ENCODE measurements at regions not wholly inside any gene's neighbourhood (a gene's known extent, or its start where the extent isn't known, plus 50 kb on each side); places are given as distances from the start of the nearest gene placed in this dataset.

DNA sequence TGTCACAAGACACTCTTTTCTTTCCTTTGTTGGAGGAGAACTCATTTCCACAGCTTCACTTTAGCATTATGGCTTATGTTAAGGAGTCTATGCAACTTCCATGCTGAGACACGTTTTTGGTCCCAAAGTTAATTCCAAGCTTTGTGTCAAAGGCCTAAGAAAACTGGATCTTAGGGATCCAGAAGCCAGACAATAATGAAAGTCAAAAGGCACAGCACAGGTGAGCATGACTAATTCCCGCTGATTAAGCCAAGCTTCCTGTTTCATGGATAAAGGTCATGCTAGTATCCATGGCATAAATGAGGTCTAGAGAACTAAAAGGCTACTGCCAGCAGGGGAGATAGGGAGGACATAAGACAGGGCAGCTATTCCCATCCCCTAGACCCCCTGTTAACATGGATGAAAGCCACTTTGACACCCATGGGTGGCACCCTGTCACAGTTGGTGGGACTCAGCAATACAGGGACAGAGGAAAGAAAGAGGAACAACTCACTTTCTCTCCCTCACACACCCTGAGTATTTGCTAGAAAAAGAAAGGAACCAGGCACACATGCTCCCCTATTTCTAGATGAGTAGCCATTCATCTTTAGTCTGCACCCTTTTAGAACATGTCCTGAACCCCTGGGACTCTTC lies 438.1 kb upstream of the CDH9 start:
- H3K36me3 ChIP-seq (ENCODE audit: control insufficient read depth in 2 of 4, insufficient read depth in 4 of 4, low read length in 3 of 4), result peaks cover 24 to 62% (median 32%) of the 10 kb centered on the region in 4 experiments
- no peak overlapping the region for H2AK5ac ChIP-seq (ENCODE audit: low read depth, low read length)
- H2AFZ ChIP-seq (ENCODE audit: low read length), result no peak overlapping the region
- peaks cover 9 to 50% of the 10 kb centered on the region in 2 experiments; a peak in 3 of 4 replicates for H3K79me2 ChIP-seq (ENCODE audit: control insufficient read depth in 1 of 2, insufficient read depth in 2 of 2, low read length in 2 of 2)
- DNase-seq (ENCODE audit: low read depth in 1 of 2, low spot score in 2 of 2) (no peak), FAIRE-seq (no peak)
- POLR2A ChIA-PET (ENCODE audit: partially characterized antibody), result no interaction called here
- H4K5ac ChIP-seq (ENCODE audit: insufficient read length, low read depth, low read length), result no peak overlapping the region
- CTCF ChIA-PET (ENCODE audit: partially characterized antibody), result no interaction called here
- no peak overlapping the region for H3K9ac ChIP-seq (replicated peaks in 1 of 4; ENCODE audit: extremely low read depth in 1 of 4, low read depth in 3 of 4, low read length in 3 of 4)
- H4K20me1 ChIP-seq (replicated peaks in 1 of 2; ENCODE audit: control insufficient read depth in 1 of 2, insufficient read depth in 2 of 2, low read length in 2 of 2), result peaks cover 0 to 2% of the 10 kb centered on the region in 2 experiments
- H2BK120ac ChIP-seq (replicated peaks; ENCODE audit: low read depth, low read length), result no peak overlapping the region
- peaks cover 0 to 4% (median 0%) of the 10 kb centered on the region in 4 experiments; a peak in 1 of 7 replicates for H3K4me1 ChIP-seq (replicated peaks in 1 of 4; ENCODE audit: control insufficient read depth in 3 of 4, insufficient read depth in 4 of 4, low read length in 3 of 4)
- H3K23me2 ChIP-seq (ENCODE audit: low read depth, low read length), result peaks cover 3% of the 10 kb centered on the region; the same call in 1 of the 2 replicates
- no peak overlapping the region for H2BK15ac ChIP-seq (ENCODE audit: low read length)
- H2BK12ac ChIP-seq (ENCODE audit: low read depth, low read length), result no peak overlapping the region
- H3K23ac ChIP-seq (ENCODE audit: insufficient read length), result no peak overlapping the region
- no peaks in the 10 kb centered on the region for H3K27me3 ChIP-seq (replicated peaks in 1 of 4; ENCODE audit: control insufficient read depth in 3 of 4, extremely low read depth in 1 of 4, insufficient read depth in 3 of 4, low read length in 3 of 4)
- H3K4me2 ChIP-seq (ENCODE audit: insufficient read depth in 1 of 2, low read depth in 2 of 2, low read length in 2 of 2), result no peak overlapping the region
- WGBS, 2 experiments (ENCODE audit: extremely low coverage in 1 of 2, insufficient coverage in 1 of 2, insufficient read length in 1 of 2, insufficient replicate concordance in 2 of 2, low coverage in 1 of 2, low lambda C conversion rate in 2 of 2, missing lambda C conversion rate in 1 of 2), result 91% methylated on average over 2 of the region's 2 CpGs; no CpG with 5 or more reads in 1 of the 2 experiments
- H2BK20ac ChIP-seq (ENCODE audit: low read length), result no peak overlapping the region
- H3K27ac ChIP-seq (ENCODE audit: low read depth, low read length), result no peak overlapping the region
- peaks cover 24 to 29% of the 10 kb centered on the region in 2 experiments for H3K9me3 ChIP-seq (ENCODE audit: insufficient read depth in 2 of 2, low read depth in 1 of 2, low read length in 1 of 2)
- no peak overlapping the region for H3K56ac ChIP-seq (replicated peaks; ENCODE audit: insufficient read length, low read depth, low read length)
- H3K4me3 ChIP-seq (ENCODE audit: extremely low read depth in 1 of 4, insufficient read depth in 2 of 4, low read depth in 3 of 4, low read length in 4 of 4), result peak overlapping the region in 1 of 4 experiments; percentile 82; a peak in 1 of 8 replicates
- no peak overlapping the region for H3K18ac ChIP-seq (ENCODE audit: extremely low read depth, low read length)
- H3K14ac ChIP-seq (ENCODE audit: insufficient read length), result no peak overlapping the region
- no peak overlapping the region for H3K4ac ChIP-seq (replicated peaks; ENCODE audit: insufficient read length, low read depth, low read length)
- TF ChIP-seq POLR2AphosphoS5 (IDR thresholded peaks at IDR 0.05; ENCODE audit: low read depth, low read length) (peak; percentile 72; the same call in 1 of the 2 replicates), POLR2A (IDR thresholded peaks at IDR 0.05; ENCODE audit: control extremely low read depth in 1 of 2, low read depth in 2 of 2, low read length in 2 of 2) (peak in 1 of 2 experiments; percentile 61; a peak in 2 of 3 replicates), SP4 (IDR thresholded peaks at IDR 0.05; ENCODE audit: low read length) (no peak)
- H3K79me1 ChIP-seq (ENCODE audit: low read depth, low read length), result no peaks in the 10 kb centered on the region
- H2BK5ac ChIP-seq (ENCODE audit: low read depth, low read length), result no peak overlapping the region
- H4K8ac ChIP-seq (ENCODE audit: extremely low read depth, insufficient read depth, low read length), result no peak overlapping the region
- H4K91ac ChIP-seq (replicated peaks; ENCODE audit: insufficient read length, low read length), result no peak overlapping the region

Measured in H1 (cell line).